HG03460 (cell line): ENCODE measurements at regions not wholly inside any gene's neighbourhood (a gene's known extent, or its start where the extent isn't known, plus 50 kb on each side); places are given as distances from the start of the nearest gene placed in this dataset.

Source experiments
- ATAC-seq: cut with Tn5 transposase; IDR thresholded peaks from one replicate; pipeline ENCODE4 v1.9.1; 2021; ENCODE audit not compliant: unreplicated experiment

- ATAC-seq = no peak
These were observed 231.3 kb downstream of the MDFIC start for GRCh38 chr7:115153176-115153575.

- ATAC-seq = no peak
These were observed 224.3 kb downstream of the MDFIC start for GRCh38 chr7:115146148-115146547.

GRCh38 chr7:115145512-115145911, 223.6 kb downstream of the MDFIC start:
- peak; percentile 95 for ATAC-seq

DNA sequence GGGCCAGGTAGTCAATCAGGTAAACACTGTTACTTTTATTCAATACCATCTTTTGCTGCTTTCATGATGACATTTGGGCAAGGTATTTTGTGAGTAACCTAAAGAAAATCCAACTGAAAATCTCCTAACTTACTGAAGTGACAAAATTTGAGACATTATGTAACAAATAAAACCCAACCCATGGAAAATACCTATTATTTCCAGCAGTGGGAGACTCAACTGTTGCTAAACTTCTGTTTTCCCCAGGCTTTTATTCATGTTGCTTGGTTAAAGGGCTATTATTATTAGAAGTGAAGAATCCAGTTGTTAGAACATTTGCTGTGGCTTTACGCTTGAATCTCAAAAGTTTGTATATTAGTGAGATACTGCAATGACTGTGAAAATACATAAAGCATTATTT, 215.9 kb downstream of the MDFIC start:
- no peak for ATAC-seq

DNA sequence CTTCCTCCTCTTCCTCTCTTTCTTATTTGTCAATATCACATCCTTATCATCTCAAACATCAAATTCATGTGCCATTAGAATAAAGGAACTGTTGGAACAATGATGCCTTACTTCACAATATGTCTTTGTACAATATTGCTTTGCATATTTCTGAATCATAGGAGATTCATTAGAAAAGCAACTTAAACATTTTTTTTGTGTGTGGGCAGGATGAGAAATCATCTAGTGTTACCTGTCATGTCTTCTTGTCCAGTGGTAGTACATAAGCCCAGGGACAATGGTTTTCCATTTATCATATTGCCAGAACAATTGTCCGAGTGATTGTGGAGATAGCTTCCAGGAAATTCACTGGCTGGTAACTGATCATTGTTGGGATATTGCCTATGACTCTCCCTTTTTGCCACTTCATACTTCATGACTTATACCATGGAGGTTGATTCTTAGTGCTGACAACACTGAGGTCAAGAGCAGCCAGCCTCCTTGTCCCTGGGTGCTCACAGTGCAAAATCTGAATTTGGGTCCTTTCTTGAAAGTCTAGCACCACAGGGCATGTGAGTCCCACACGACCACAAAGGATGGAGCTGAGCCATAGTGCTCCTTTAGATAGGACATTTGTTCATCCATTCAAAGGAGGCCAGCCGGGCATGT, 215.0 kb downstream of the MDFIC start:
- ATAC-seq = no peak

DNA sequence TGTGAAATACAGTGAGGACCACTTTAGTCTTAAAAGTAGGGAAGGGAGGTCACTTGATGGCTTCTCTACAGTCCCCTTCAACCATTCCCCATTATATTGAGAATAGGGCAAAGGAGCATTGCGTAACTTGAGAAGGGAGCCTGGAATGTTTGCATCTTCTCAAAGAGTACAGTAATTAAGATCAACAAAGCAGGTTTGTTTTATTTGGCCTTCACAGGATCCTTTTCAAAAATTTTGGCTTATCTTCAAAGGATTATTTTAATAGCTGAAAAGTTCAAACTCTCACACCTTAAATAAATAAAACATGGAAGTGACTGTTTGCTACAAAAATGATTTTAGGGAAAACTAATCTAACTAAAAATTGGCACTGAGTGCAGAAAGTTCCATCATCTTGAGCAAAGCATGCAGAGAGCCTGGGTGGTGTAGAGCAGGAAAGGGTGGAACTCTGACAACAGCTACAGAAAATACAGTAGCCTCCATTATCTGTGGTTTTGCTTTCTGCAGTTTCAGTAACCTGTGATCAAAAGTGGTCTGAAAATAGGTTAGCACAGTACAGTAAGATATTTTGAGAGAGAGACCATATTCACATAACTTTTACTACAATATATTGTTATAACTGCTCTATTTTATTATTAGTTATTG, 214.0 kb downstream of the MDFIC start:
- ATAC-seq = peak; percentile 71

GRCh38 chr7:115135146-115135545, 213.3 kb downstream of the MDFIC start:
- no peak for ATAC-seq

DNA sequence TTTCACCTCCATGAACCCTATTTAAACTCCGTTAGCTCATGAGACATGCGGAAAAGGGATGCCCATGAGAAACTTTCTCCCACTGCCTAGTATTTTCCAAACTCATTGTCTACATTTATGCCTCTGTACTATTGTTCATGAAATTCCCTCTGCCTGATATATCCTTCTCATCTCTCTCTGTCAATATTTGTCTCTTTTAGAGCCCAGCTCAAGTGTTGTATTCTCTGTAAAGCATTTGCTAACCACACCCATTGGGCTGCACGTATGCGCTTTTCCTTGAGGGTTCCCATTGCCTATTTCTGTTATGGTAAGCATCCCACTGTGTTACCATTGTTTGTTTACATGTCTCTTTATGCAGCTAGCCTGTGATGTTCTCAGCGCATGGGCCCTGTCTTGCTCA, 211.4 kb downstream of the MDFIC start:
- ATAC-seq = no peak

DNA sequence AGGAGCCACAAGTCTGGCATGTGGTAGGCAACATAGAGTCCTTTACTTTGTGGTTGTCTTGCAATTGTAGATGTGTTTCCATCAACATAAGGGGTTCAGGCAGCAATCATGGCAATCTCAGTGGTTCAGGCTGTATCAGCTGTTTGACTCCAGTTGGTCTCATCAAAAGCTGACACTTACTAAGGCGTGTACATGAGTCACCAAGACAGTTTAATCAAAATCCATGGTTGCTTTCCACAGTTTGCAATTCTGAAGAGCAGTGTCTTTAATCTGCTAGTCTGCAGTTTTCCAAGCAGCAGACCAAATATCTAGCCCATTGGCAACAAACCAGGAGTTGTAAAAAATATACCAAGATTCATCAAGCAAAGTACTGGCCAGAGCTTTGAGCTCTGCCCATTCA, 210.2 kb downstream of the MDFIC start:
- no peak for ATAC-seq

DNA sequence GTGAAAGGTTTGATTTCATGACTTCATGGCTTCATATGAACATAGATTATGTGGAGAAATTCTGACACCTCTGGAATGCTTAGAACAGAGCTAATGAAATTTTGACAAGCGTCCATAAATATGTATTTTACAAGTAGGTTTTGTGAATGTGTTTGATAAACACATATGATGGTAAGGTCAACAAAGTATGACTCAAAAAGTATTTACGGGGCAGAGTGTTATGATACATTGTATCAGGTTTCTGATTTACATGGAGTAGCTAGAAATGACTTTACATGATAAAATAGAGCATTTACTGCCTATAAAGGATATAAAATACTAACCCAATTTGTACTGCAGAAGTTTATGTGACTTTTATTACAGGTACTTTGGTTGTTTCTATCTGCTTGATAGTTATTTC, 206.3 kb downstream of the MDFIC start:
- no peak for ATAC-seq

GRCh38 chr7:115127399-115128021, 205.6 kb downstream of the MDFIC start:
- no peak for ATAC-seq

- ATAC-seq = no peak
These were observed 203.9 kb downstream of the MDFIC start for GRCh38 chr7:115125750-115126149.

GRCh38 chr7:115125312-115125711, 203.4 kb downstream of the MDFIC start:
- no peak for ATAC-seq

GRCh38 chr7:115124409-115124939, 202.6 kb downstream of the MDFIC start:
- ATAC-seq = no peak

GRCh38 chr7:115123441-115123840, 201.5 kb downstream of the MDFIC start:
- ATAC-seq = no peak

DNA sequence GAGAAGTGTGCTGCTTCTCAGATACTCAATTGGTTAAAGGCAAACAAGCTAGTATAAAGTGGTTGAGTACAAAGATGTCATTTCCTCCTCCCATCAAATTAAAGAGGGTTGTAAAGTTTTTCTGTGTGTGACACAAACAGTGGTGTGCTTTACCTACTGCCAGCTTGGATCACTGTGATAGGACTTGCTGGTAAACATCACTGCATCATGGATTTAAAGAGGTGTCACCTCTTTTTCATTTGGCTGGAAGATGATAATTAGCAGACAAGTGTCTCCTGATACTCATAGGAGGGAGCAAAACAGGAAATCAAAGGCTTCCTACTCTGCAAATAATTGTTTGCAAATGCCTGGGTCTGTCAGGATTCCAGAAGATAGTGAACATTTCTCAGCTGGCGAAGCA, 200.5 kb downstream of the MDFIC start:
- no peak for ATAC-seq

DNA sequence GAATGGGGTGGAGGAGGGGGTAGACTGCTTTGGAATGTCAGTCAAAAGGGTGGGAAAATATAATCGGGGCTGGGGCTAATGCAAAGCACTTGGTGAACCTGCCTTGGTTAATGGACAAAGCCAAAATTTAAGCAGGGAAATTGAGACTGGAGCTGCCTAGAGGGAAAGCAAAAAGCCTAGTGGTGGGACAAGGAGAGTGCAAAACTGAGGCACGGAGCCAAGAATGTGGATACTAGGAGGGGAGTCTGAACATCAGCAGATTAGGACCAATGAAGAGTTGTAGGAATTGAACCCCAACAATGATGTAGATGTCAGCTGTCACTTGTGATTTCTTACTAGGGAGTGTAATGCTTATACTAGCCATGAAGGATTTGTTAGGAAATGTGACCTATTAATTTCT, 195.9 kb downstream of the MDFIC start:
- ATAC-seq = no peak

DNA sequence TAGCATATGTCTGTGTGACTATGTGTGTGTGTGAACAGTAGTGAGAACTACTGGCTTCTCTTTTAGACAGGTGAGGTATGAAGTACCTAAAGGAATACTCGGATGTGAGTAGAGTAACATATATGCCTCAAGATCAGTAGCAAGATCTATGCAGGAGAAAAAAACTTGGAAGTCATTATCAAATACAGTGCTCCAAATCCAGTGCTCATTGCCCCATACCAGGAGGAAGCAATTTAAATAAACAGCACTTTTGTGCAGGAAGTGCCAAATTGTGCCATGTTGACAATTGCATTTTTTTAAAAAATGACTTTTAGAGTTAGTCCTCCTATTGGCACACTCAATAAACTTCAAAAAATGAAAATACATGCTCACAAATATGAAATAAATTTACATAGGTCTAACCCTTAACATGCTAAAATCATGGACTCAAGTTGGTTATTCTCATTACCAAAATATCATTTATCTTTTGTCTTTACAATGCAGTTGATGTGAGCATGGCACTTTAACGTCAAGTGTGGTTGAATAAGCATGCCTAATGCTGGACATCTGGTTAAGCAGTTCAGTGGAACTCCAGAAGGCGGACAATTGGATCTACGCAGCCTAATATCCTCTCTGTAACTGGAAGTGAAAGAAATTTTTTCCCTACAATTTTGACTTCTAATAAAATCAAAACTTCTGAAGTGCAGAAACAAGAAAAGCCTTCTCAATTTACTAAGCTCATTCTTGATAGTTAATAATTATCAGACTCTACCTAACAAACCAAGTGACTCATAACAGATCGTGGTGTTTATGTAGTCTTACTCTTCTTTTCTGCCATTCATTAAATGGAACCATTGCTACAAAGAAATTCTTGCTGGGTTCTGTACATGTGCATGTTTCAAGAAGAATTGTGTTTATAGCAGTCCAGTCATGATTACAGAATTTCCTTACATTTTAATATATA, 195.2 kb downstream of the MDFIC start:
- no peak for ATAC-seq

GRCh38 chr7:115113776-115114175, 191.9 kb downstream of the MDFIC start:
- ATAC-seq = no peak

DNA sequence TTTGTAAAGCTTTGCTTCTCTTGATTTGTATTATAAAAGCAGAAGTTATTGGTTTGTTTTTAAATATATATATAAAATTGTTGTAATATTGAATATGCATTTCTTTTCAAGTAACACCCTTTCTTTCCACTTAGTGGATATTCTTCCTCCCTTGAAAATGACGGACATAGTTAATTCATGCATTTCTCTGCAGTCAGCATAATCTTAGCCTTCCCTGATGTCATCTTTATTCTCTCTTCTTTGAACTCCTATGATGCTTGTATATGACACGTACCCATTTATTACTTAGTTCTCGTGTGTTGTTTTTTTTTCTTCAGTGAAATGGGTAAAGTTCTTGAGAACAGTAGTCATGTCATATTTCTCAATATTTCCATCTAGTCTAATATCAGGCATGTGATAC, 191.2 kb downstream of the MDFIC start:
- no peak for ATAC-seq

- ATAC-seq = no peak
These were observed 188.6 kb downstream of the MDFIC start for GRCh38 chr7:115110523-115110922.
